Embryonic facial prominence (tissue), 1 donor: ENCODE measurements at regions not wholly inside any gene's neighbourhood (a gene's known extent, or its start where the extent isn't known, plus 50 kb on each side); places are given as distances from the start of the nearest gene placed in this dataset.
"Not testable (repeated sequence)": the region's sequence is repeated elsewhere in the genome, so short reads cannot be mapped to it uniquely, and the experiment has no call there.

Source experiments
- DNase-seq: peaks from one replicate; pipeline ENCODE4 v3.0.0-alpha.2; 2016; ENCODE audit errors: extremely low spot score

- DNase-seq = no peak
Observed at GRCh38 chr1:177425199-177425598, 254.4 kb downstream of the BRINP2 start.

DNA sequence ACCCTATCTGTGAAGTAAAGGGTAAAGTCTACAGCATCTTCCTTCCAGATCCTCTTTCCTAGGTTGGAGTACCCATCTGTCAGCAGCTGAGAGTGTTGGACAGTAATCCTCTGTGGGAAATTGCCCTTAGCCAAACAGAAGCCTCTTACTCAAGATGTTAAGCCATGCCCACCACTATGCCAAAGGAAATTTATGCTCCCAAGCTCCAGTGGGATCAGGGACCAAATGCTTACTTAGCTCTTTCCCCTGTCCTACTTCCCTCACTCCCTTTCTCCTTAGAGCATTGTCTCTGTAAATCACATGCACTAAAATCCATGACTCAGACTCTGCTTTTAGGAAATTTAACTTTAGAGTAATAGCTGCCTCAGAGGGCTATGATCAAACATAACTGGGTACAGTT lies 254.0 kb downstream of the BRINP2 start:
- DNase-seq = no peak

GRCh38 chr1:177423090-177423489 lies 252.3 kb downstream of the BRINP2 start:
- DNase-seq = no peak

DNA sequence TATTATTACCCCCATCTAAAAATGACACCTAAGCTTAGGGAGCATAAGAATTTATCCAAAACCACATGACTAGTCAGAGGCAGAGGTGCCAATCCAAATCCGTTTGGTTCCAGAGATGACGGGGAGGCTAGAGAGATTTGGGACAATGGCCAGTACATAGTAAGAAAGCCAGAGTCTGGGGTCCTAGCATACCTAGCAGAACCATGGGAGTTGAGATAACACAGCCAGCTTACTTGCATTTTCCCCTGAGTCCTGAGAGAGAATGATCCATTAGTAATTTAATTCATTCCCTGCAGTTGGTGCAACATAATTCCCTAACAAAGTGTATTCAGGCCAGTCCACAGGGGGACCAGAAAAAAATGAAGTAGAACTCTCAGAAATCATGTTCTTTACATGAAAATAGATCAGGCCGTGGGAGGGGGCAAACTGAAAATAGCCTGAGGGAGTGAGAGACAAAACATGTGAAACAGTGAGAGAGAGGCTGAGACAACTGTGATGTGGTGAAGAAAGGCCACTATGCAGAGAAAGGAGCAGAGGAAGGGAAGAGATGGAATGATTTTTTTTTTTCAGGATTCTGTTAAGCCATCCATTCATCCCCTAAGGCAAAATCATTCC lies 243.3 kb downstream of the BRINP2 start:
- DNase-seq = no peak

DNA sequence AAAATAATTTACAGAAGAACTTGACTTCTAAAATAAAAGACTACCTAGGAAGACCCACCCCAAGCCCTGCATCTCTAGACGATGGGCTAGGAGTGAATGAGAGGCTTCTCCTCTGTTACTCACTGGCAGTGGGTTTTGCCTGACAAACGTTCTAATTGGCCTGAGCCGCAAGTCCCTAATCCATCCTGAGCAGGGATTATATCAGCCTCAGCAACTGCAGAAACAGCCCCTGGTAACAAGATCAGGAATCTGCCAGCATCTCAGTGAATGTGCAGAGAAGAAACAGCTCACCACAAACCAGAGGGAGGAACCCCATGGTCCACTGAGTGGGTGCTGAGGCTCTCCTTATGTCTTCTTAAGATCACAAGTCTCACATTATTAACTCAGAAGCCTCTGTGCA lies 240.6 kb downstream of the BRINP2 start:
- DNase-seq = no peak

- no peak for DNase-seq
Observed at GRCh38 chr1:177410179-177410766, 239.5 kb downstream of the BRINP2 start.

- DNase-seq = not testable (repeated sequence)
Observed at GRCh38 chr1:177406323-177406722, 235.6 kb downstream of the BRINP2 start.

DNA sequence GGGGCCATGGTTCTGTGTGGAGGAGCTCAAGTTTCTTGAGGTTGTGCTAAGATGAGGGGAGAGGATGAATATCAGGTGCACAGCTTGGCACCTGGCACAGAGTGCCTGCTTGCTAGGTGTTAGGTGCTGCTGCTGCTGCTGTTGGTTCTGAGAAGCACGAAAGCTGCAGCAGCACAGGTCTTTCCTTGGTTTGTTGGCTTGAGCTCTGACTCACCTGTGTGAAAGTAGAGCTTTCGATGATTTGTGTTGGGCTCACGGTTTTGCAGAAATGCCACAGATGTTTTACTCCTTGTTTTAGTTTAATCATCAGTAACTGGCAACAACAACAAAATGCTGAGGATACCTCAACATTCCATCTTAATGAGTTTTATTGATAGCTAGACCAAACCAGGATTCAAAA lies 221.6 kb downstream of the BRINP2 start:
- DNase-seq = no peak

DNA sequence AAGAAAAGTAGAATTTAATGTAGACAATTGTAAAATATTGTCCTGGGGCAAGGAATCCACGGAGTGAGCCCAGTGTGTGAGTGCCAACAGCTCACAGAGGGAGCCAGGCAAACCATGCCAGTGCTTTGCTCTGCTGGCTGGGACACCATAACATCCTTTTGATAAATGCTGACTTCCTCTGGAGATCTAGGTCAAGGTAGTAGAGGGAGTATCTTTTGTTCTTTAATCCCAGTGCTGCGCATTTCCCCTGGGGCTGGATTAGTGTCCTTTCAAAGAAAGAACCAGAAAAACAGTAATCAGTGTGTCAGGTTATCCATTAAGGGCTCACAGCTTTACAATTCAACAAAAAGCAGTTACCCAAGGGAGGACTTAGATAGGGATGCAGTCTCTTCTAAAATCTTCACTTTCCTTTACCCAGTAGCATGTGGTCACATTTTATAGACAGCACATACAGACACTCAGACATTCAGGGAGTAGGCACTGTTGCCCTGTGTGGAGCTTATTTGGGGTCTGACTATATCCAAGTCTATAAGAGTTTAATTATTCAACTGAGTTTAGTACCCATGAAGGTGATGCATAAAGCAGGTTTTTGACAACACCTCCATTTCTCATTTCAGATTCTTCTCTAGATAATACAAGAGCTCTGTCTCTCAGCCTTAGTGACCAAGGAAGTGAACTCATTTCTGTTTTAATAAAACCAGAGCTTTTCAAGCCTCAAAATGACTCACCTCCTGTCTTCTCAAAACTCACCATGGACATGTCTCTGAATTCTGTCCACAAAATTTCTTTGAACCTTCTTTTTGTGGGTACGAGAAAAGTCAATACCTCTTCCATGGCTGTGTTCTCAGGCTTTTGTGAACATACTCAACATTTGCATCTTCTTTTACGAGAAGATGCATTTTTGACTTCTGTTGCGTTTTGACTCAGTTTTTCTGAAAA lies 215.3 kb downstream of the BRINP2 start:
- no peak for DNase-seq

DNA sequence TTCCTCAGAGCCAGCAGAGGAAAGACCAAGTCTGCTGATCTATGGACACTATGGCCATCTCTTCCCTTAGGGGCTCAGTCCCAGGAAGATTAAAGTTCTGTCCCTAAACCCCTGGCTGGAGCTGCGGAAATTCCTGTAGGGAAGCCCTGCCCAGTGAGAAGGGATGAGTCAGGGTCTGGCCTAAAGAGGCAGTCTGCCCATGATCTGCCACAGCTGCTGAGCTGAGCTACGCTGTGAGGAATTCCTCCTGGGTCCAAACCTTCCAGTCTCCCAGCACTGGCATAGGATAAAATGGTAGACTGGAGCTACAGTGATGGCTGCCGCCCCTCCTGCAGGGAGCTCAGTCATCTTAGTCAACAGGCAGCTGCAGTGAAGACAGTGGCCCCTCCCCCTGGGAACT lies 213.7 kb downstream of the BRINP2 start:
- DNase-seq = no peak

- DNase-seq = no peak
Observed at GRCh38 chr1:177383715-177384114, 213.0 kb downstream of the BRINP2 start.

DNA sequence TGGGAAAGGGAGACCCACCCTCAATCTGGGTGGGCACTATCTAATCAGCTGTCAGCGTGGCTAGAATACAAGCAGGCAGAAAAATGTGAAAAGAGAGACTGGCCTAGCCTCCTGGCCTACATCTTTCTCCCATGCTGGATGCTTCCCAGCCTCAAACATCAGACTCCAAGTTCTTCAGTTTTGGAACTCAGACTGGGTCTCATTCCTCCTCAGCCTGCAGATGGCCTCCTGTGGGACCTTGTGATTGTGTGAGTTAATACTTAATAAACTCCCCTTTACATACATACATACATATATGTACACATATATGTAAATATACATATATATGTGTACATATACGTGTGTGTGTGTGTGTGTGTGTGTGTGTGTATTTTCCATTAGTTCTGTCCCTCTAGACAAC lies 207.1 kb downstream of the BRINP2 start:
- no peak for DNase-seq

DNA sequence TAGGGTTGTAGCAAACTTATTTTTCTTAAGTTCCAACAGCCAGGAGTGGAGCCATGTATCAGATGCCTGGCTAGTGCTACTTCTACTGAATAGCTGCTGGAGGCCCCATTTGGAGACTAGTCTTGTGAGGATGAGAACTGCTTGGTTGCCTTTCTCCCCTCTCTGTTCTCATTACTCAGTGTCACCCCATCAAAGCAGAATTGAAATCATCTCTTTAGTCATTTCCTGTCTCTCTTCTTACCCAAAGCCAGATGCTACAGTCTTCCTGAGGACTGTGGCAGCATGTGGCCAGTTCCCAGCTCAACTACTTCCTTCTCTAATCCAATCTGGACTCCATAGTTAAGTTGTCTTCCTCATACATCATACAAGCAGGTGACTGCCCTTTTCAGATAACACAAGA lies 197.5 kb downstream of the BRINP2 start:
- DNase-seq = no peak

DNA sequence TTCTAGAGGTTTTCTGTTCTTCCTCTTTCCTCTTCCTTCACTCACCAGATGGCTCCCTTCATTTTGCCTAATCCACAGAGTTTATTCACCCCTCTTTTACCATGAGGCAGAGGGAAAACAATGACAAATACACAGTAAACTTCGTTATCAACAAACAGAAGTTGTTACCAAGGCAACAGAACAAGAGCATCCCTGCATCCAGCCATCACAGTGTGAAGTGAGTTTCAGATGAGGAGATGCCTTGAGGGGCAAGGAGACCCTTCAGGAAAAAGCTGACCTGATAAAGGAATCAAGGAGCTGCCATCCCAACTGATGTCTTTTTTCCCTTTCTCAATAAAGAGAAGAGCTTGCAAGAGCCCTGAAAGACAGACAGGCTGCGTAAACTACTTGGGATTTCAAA lies 195.3 kb downstream of the BRINP2 start:
- DNase-seq = no peak

GRCh38 chr1:177360791-177361190 lies 190.0 kb downstream of the BRINP2 start:
- DNase-seq = no peak

GRCh38 chr1:177356674-177357435 lies 186.1 kb downstream of the BRINP2 start:
- no peak for DNase-seq

- DNase-seq = no peak
Observed at GRCh38 chr1:177355575-177355974, 184.8 kb downstream of the BRINP2 start.

DNA sequence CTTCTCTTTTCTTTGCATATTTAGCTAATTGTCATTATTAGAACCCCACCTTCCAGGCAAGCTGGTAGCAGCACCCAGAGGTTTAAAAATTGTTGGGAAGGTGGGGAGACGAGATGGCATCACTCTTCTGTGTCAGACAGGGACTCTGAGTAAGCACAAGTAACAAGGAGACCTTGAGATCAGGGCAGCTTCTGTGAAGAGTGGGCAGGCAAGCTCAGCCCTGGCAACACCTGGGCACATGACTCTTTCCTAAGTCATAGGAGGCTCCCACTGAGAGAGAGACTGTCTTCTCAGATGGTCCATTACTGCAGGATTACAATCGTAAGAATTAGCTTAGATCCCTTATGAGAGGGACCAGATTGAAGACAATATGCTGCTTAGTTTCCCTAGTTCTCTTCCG lies 183.5 kb downstream of the BRINP2 start:
- no peak for DNase-seq

DNA sequence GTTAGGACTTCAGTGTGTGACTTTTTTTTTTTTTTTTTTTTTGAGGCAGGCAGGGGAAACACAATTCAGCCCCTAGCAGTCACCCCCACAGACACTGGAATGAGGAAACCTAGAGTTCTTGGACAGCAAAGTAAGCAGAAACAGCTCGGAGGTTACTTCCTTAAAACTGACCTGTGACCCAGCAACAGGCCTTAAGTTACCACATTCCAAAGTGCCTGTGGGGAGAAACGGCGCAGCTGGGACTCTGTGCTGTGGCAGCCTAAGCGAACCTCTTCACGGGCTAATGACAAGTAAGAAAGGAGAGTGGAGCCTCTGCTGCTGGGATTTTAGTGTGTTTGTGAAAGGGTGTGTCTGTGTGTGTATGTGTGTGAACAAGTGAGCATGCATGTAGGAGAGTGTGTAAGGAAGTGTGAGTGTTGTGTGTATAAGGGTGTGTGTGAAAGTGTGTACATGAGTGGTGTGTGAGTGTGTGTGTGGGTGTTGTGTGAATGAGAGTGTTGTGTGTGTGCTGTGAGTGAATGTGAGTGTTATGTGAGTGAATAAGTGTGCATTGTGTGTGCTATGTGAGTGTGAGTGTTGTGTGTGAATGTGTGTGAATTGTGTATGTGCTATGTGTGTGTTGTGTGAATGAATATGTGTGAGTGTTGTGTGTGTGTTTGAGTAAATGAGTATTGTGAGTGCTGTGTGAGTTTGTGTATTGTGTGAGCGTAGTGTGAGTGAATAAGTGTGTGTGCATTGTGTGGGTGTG lies 180.8 kb downstream of the BRINP2 start:
- no peak for DNase-seq

- no peak for DNase-seq
Observed at GRCh38 chr1:177346790-177347359, 176.1 kb downstream of the BRINP2 start.

- no peak for DNase-seq
Observed at GRCh38 chr1:177343445-177343844, 172.7 kb downstream of the BRINP2 start.
